ENCODE measurements at regions not wholly inside any gene's neighbourhood (a gene's known extent, or its start where the extent isn't known, plus 50 kb on each side); places are given as distances from the start of the nearest gene placed in this dataset.

- TF ChIP-seq CTCF (optimal IDR thresholded peaks at IDR 0.05 in 1 of 3, IDR thresholded peaks at IDR 0.05 in 1 of 3, conservative IDR thresholded peaks at IDR 0.05 in 1 of 3; ENCODE audit: extremely low read depth in 1 of 3, insufficient read depth in 2 of 3, low read length in 3 of 3) (no peak), EZH2 (IDR thresholded peaks at IDR 0.05; ENCODE audit: low read length) (no peak)
- Histone ChIP-seq H4K20me1 (ENCODE audit: control insufficient read depth, extremely low read depth, insufficient read depth, low read length) (no peaks in the 10 kb centered on the region), H3K4me2 (ENCODE audit: control insufficient read depth, extremely low read depth, insufficient read depth, low read depth, low read length) (no peak overlapping the region), H2AFZ (ENCODE audit: control insufficient read depth, low read length) (no peak overlapping the region), H3K79me2 (ENCODE audit: control insufficient read depth, insufficient read depth, low read length) (no peaks in the 10 kb centered on the region), H3K9ac (ENCODE audit: control insufficient read depth, extremely low read depth, insufficient read depth, low read length) (no peak overlapping the region), H3K4me1 (ENCODE audit: control insufficient read depth, extremely low read depth, insufficient read depth, low read length) (no peaks in the 10 kb centered on the region), H3K9me1 (ENCODE audit: control insufficient read depth, extremely low read depth, insufficient read depth, low read length) (no peaks in the 10 kb centered on the region), H3K36me3 (ENCODE audit: control insufficient read depth in 2 of 2, extremely low read depth in 1 of 2, insufficient read depth in 2 of 2, low read length in 2 of 2) (no peaks in the 10 kb centered on the region), H3K27me3 (ENCODE audit: control insufficient read depth, extremely low read depth, insufficient read depth, low read length) (no peaks in the 10 kb centered on the region), H3K9me3 (ENCODE audit: control insufficient read depth, low read depth, low read length) (no peaks in the 10 kb centered on the region), H3K4me3 (ENCODE audit: control insufficient read depth in 2 of 3, extremely low read depth in 1 of 3, insufficient read depth in 2 of 3, low read depth in 1 of 3, low read length in 3 of 3) (no peak overlapping the region), H3K27ac (ENCODE audit: control insufficient read depth, insufficient read depth, low read length) (no peak overlapping the region)
- no peak for DNase-seq (ENCODE audit: low read depth, low spot score)
- FAIRE-seq = no peak
- dilution Hi-C loops (cut with MboI; ENCODE audit: extremely low pct_ligation_motif_present, low sequenced_read_pairs) = no loop called here
Observed at GRCh38 chr3:159917141-159917540, 71.5 kb upstream of the IL12A start.

GRCh38 chr3:159919873-159920272 is 68.8 kb upstream of the IL12A start:
- TF ChIP-seq CTCF (optimal IDR thresholded peaks at IDR 0.05 in 1 of 3, IDR thresholded peaks at IDR 0.05 in 1 of 3, conservative IDR thresholded peaks at IDR 0.05 in 1 of 3; ENCODE audit: extremely low read depth in 1 of 3, insufficient read depth in 2 of 3, low read length in 3 of 3) = no peak
- no peak for TF ChIP-seq EZH2 (IDR thresholded peaks at IDR 0.05; ENCODE audit: low read length)
- H3K27me3 ChIP-seq (ENCODE audit: control insufficient read depth, extremely low read depth, insufficient read depth, low read length) = no peaks in the 10 kb centered on the region
- FAIRE-seq (no peak), DNase-seq (ENCODE audit: low read depth, low spot score) (no peak)
- dilution Hi-C loops (cut with MboI; ENCODE audit: extremely low pct_ligation_motif_present, low sequenced_read_pairs) = no loop called here
- H3K4me2 ChIP-seq (ENCODE audit: control insufficient read depth, extremely low read depth, insufficient read depth, low read depth, low read length) = no peak overlapping the region
- H3K36me3 ChIP-seq (ENCODE audit: control insufficient read depth in 2 of 2, extremely low read depth in 1 of 2, insufficient read depth in 2 of 2, low read length in 2 of 2) = no peaks in the 10 kb centered on the region
- no peaks in the 10 kb centered on the region for H3K9me3 ChIP-seq (ENCODE audit: control insufficient read depth, low read depth, low read length)
- no peak overlapping the region for H3K4me3 ChIP-seq (ENCODE audit: control insufficient read depth in 2 of 3, extremely low read depth in 1 of 3, insufficient read depth in 2 of 3, low read depth in 1 of 3, low read length in 3 of 3)
- H3K4me1 ChIP-seq (ENCODE audit: control insufficient read depth, extremely low read depth, insufficient read depth, low read length) = no peaks in the 10 kb centered on the region
- H3K9ac ChIP-seq (ENCODE audit: control insufficient read depth, extremely low read depth, insufficient read depth, low read length) = no peak overlapping the region
- H3K9me1 ChIP-seq (ENCODE audit: control insufficient read depth, extremely low read depth, insufficient read depth, low read length) = no peaks in the 10 kb centered on the region
- H3K79me2 ChIP-seq (ENCODE audit: control insufficient read depth, insufficient read depth, low read length) = no peaks in the 10 kb centered on the region
- H2AFZ ChIP-seq (ENCODE audit: control insufficient read depth, low read length) = no peak overlapping the region
- H3K27ac ChIP-seq (ENCODE audit: control insufficient read depth, insufficient read depth, low read length) = no peak overlapping the region
- no peaks in the 10 kb centered on the region for H4K20me1 ChIP-seq (ENCODE audit: control insufficient read depth, extremely low read depth, insufficient read depth, low read length)
